CD4-positive, alpha-beta T cell treated with Interleukin-10 for 1 hour (primary cell): ENCODE measurements at regions not wholly inside any gene's neighbourhood (a gene's known extent, or its start where the extent isn't known, plus 50 kb on each side); places are given as distances from the start of the nearest gene placed in this dataset.

Source experiments
- DNase-seq: peaks from one replicate; pipeline ENCODE4 v3.0.0-alpha.2; 2020

GRCh38 chr19:33900817-33901216, 104.1 kb downstream of the KCTD15 start:
- no peak for DNase-seq

- no peak for DNase-seq
Measured at GRCh38 chr19:33902395-33902794, 105.7 kb downstream of the KCTD15 start.

- no peak for DNase-seq
Measured at GRCh38 chr19:33902802-33903488, 106.3 kb downstream of the KCTD15 start.

- DNase-seq: no peak
Measured at GRCh38 chr19:33903489-33903850, 106.8 kb downstream of the KCTD15 start.

- no peak for DNase-seq
Measured at GRCh38 chr19:33904681-33905080, 108.0 kb downstream of the KCTD15 start.

GRCh38 chr19:33905473-33905936, 108.8 kb downstream of the KCTD15 start:
- no peak for DNase-seq

- DNase-seq: no peak
Measured at GRCh38 chr19:33905937-33906577, 109.4 kb downstream of the KCTD15 start.

- no peak for DNase-seq
Measured at GRCh38 chr19:33906578-33907335, 110.1 kb downstream of the KCTD15 start.

GRCh38 chr19:33910922-33911321, 114.3 kb downstream of the KCTD15 start:
- DNase-seq: no peak

- DNase-seq: no peak
Measured at GRCh38 chr19:33914599-33914998, 117.9 kb downstream of the KCTD15 start.

- no peak for DNase-seq
Measured at GRCh38 chr19:33916792-33917191, 120.1 kb downstream of the KCTD15 start.

GRCh38 chr19:33919291-33919690, 122.6 kb downstream of the KCTD15 start:
- no peak for DNase-seq

GRCh38 chr19:33921165-33921564, 124.5 kb downstream of the KCTD15 start:
- no peak for DNase-seq

- DNase-seq: no peak
Measured at GRCh38 chr19:33926306-33926705, 129.6 kb downstream of the KCTD15 start.

GRCh38 chr19:33927789-33928457, 131.3 kb downstream of the KCTD15 start:
- no peak for DNase-seq

- DNase-seq: no peak
Measured at GRCh38 chr19:33928458-33928950, 131.8 kb downstream of the KCTD15 start.

GRCh38 chr19:33933931-33934330, 137.3 kb downstream of the KCTD15 start:
- DNase-seq: no peak

- no peak for DNase-seq
Measured at GRCh38 chr19:33938821-33939220, 142.2 kb downstream of the KCTD15 start.

- no peak for DNase-seq
Measured at GRCh38 chr19:33941133-33941532, 144.5 kb downstream of the KCTD15 start.

GRCh38 chr19:33946535-33947264, 150.0 kb downstream of the KCTD15 start:
- DNase-seq: no peak

- no peak for DNase-seq
Measured at GRCh38 chr19:33947265-33947964, 150.7 kb downstream of the KCTD15 start.
